H9 (cell line): ENCODE measurements at regions not wholly inside any gene's neighbourhood (a gene's known extent, or its start where the extent isn't known, plus 50 kb on each side); places are given as distances from the start of the nearest gene placed in this dataset.

Experiments
- DNase-seq: peaks from one replicate; pipeline ENCODE4 v3.0.0-alpha.2; 2017
- H2AFZ ChIP-seq: one replicate; pipeline ENCODE4 v1.6.1; 2013; ENCODE audit warnings: mild to moderate bottlenecking, low read length, control low read depth, moderate library complexity
- H2AK5ac ChIP-seq: 2 replicates; pipeline ENCODE4 v1.6.1; 2013; ENCODE audit warnings: low read length, control low read depth, mixed read lengths; ENCODE audit not compliant: insufficient read length
- H2BK120ac ChIP-seq: one replicate; pipeline ENCODE4 v1.6.1; 2013; ENCODE audit warnings: low read depth, mild to moderate bottlenecking, low read length, control low read depth, inconsistent platforms; ENCODE audit not compliant: poor library complexity, severe bottlenecking
- H2BK12ac ChIP-seq: 2 replicates; pipeline ENCODE4 v1.6.1; 2013; ENCODE audit warnings: low read length, control low read depth, mixed read lengths, low read depth; ENCODE audit not compliant: insufficient read length
- H2BK15ac ChIP-seq: 2 replicates; pipeline ENCODE4 v1.6.1; 2013; ENCODE audit warnings: low read depth, low read length, control low read depth
- H2BK20ac ChIP-seq: one replicate; pipeline ENCODE4 v1.6.1; 2013; ENCODE audit warnings: low read depth, mild to moderate bottlenecking, low read length, control low read depth, inconsistent platforms; ENCODE audit not compliant: poor library complexity, severe bottlenecking
- H2BK5ac ChIP-seq: 2 replicates; pipeline ENCODE4 v1.6.1; 2013; ENCODE audit warnings: low read length, control low read depth, mixed read lengths; ENCODE audit not compliant: insufficient read length
- H3K14ac ChIP-seq: 2 replicates; pipeline ENCODE4 v1.6.1; 2013; ENCODE audit warnings: low read length, control low read depth; ENCODE audit not compliant: insufficient read depth
- H3K18ac ChIP-seq: 2 replicates; pipeline ENCODE4 v1.6.1; 2013; ENCODE audit warnings: low read depth, mild to moderate bottlenecking, mixed read lengths, low read length, control low read depth; ENCODE audit not compliant: insufficient read length
- H3K23ac ChIP-seq: 2 replicates; pipeline ENCODE4 v1.6.1; 2013; ENCODE audit warnings: low read length, control low read depth, mixed read lengths, low read depth; ENCODE audit not compliant: insufficient read length
- H3K23me2 ChIP-seq: 2 replicates; pipeline ENCODE4 v1.6.1; 2013; ENCODE audit warnings: low read depth, mild to moderate bottlenecking, mixed read lengths, low read length, control low read depth; ENCODE audit not compliant: insufficient read length, poor library complexity, severe bottlenecking
- H3K27ac ChIP-seq: 2 replicates; pipeline ENCODE4 v1.5.1; 2013; ENCODE audit warnings: low read length, control low read depth, mixed read lengths, low read depth; ENCODE audit not compliant: insufficient read length
- H3K27me3 ChIP-seq: 2 replicates; pipeline ENCODE4 v1.6.1; 2013; ENCODE audit warnings: low read length, control low read depth, inconsistent platforms; ENCODE audit not compliant: insufficient read depth
- H3K4ac ChIP-seq: 2 replicates; pipeline ENCODE4 v1.6.1; 2013; ENCODE audit warnings: low read depth, mild to moderate bottlenecking, control low read depth, inconsistent platforms, low read length, moderate library complexity
- H3K4me1 ChIP-seq: 2 replicates; pipeline ENCODE4 v1.6.1; 2013; ENCODE audit warnings: low read length, control low read depth, inconsistent platforms; ENCODE audit not compliant: insufficient read depth
- H3K4me2 ChIP-seq: 2 replicates; pipeline ENCODE4 v1.6.1; 2013; ENCODE audit warnings: low read length, control low read depth, mixed read lengths; ENCODE audit not compliant: insufficient read length, insufficient read depth
- H3K56ac ChIP-seq: 2 replicates; pipeline ENCODE4 v1.6.1; 2013; ENCODE audit warnings: low read depth, mild to moderate bottlenecking, mixed read lengths, low read length, control low read depth; ENCODE audit not compliant: insufficient read length
- H3K79me1 ChIP-seq: 2 replicates; pipeline ENCODE4 v1.6.1; 2013; ENCODE audit warnings: low read depth, mild to moderate bottlenecking, moderate library complexity, low read length, control low read depth, inconsistent platforms; ENCODE audit not compliant: insufficient read depth, poor library complexity, severe bottlenecking
- H3K79me2 ChIP-seq: 2 replicates; pipeline ENCODE4 v1.6.1; 2013; ENCODE audit warnings: low read length, control low read depth, inconsistent platforms; ENCODE audit not compliant: insufficient read depth
- H3K9ac ChIP-seq: 2 replicates; pipeline ENCODE4 v1.6.1; 2013; ENCODE audit warnings: low read length, control low read depth, mixed read lengths; ENCODE audit not compliant: insufficient read length; ENCODE audit errors: extremely low read depth
- H3K9me3 ChIP-seq: one replicate; pipeline ENCODE4 v1.6.1; 2013; ENCODE audit warnings: low read depth, low read length, inconsistent platforms; ENCODE audit not compliant: control insufficient read depth
- H3T11ph ChIP-seq: one replicate; pipeline ENCODE4 v1.6.1; 2013; ENCODE audit warnings: mild to moderate bottlenecking, low read length, control low read depth, inconsistent platforms
- H4K20me1 ChIP-seq: one replicate; pipeline ENCODE4 v1.6.1; 2013; ENCODE audit not compliant: control insufficient read depth, insufficient read length, insufficient read depth
- H4K5ac ChIP-seq: 2 replicates; pipeline ENCODE4 v1.6.1; 2013; ENCODE audit warnings: low read depth, mild to moderate bottlenecking, mixed read lengths, low read length, control low read depth; ENCODE audit not compliant: insufficient read length
- H4K8ac ChIP-seq: replicated peaks from 2 replicates; pipeline ENCODE4 v1.6.1; 2013; ENCODE audit warnings: low read length, control low read depth, mixed read lengths, low read depth; ENCODE audit not compliant: insufficient read length
- H4K91ac ChIP-seq: 2 replicates; pipeline ENCODE4 v1.6.1; 2013; ENCODE audit warnings: low read depth, mild to moderate bottlenecking, moderate library complexity, mixed read lengths, low read length, control low read depth; ENCODE audit not compliant: insufficient read length
- H3K27ac Mint-ChIP-seq, 3 experiments: 2 replicates in 2 of 3; 3 replicates in 1 of 3; pipeline ENCODE4 v1.8.0; 2020 to 2021; ENCODE audit warnings: mixed read lengths in 3 of 3, mild to moderate bottlenecking in 1 of 3, moderate library complexity in 1 of 3
- H3K27me3 Mint-ChIP-seq: 2 replicates; pipeline ENCODE4 v1.8.0; 2021; ENCODE audit warnings: low read depth, mild to moderate bottlenecking, moderate library complexity, mixed read lengths
- H3K36me3 Mint-ChIP-seq, 3 experiments: 2 replicates in 2 of 3; 3 replicates in 1 of 3; pipeline ENCODE4 v1.8.0; 2020 to 2021; ENCODE audit warnings: low read depth in 3 of 3, mixed read lengths in 3 of 3; ENCODE audit not compliant: insufficient read depth in 1 of 3
- H3K4me1 Mint-ChIP-seq, 2 experiments: 2 replicates each; pipeline ENCODE4 v1.8.0; 2020; ENCODE audit warnings: mixed read lengths in 2 of 2
- H3K4me3 Mint-ChIP-seq, 2 experiments: 2 replicates in 1 of 2; 3 replicates in 1 of 2; pipeline ENCODE4 v1.8.0; 2020 to 2021; ENCODE audit warnings: mild to moderate bottlenecking in 2 of 2, mixed read lengths in 2 of 2, moderate library complexity in 1 of 2
- H3K9me3 Mint-ChIP-seq, 2 experiments: 2 replicates in 1 of 2; 3 replicates in 1 of 2; pipeline ENCODE4 v1.8.0; 2020; ENCODE audit warnings: mild to moderate bottlenecking in 2 of 2, mixed read lengths in 2 of 2, moderate library complexity in 1 of 2
- WGBS: extraction: QIAGEN DNeasy Blood & Tissue Kit; methylation state at CpG from one replicate; pipeline ENCODE4 v1.1.7; 2013; ENCODE audit warnings: missing lambda C conversion rate, low lambda C conversion rate, mixed read lengths; ENCODE audit not compliant: insufficient read length; ENCODE audit errors: extremely low coverage; 5-methylcytosine and 5-hydroxymethylcytosine counted together
- TF ChIP-seq, protein P1 (sequence below): fragments of 200-600 bp; sonication (generic); conservative IDR thresholded peaks from 3 replicates; pipeline ENCODE4 v1.8.0; 2021; ENCODE audit warnings: antibody characterized with exemption, mild to moderate bottlenecking

- Histone ChIP-seq H3T11ph (no peak overlapping the region), H3K14ac (no peak overlapping the region), H3K56ac (no peak overlapping the region), H3K4me2 (no peak overlapping the region), H3K9ac (no peak overlapping the region), H3K9me3 (no peaks in the 10 kb centered on the region), H2BK15ac (no peak overlapping the region), H2AK5ac (no peak overlapping the region), H3K4me1 (no peaks in the 10 kb centered on the region; the same call in 1 of the 2 replicates), H4K91ac (no peak overlapping the region), H3K79me1 (no peaks in the 10 kb centered on the region), H3K79me2 (no peaks in the 10 kb centered on the region), H2AFZ (no peak overlapping the region), H2BK120ac (no peak overlapping the region), H3K18ac (no peak overlapping the region), H4K8ac (no peak overlapping the region), H3K23ac (no peak overlapping the region), H3K4ac (no peak overlapping the region), H2BK20ac (no peak overlapping the region), H2BK12ac (no peak overlapping the region), H3K27me3 (no peaks in the 10 kb centered on the region), H2BK5ac (no peak overlapping the region), H3K23me2 (no peaks in the 10 kb centered on the region), H3K27ac (no peak overlapping the region), H4K5ac (no peak overlapping the region), H4K20me1 (no peaks in the 10 kb centered on the region)
- H3K27me3 Mint-ChIP-seq = no peaks in the 10 kb centered on the region; the same call in 1 of the 2 replicates
- H3K36me3 Mint-ChIP-seq = peaks cover 0 to 2% (median 2%) of the 10 kb centered on the region in 3 experiments; a peak in 2 of 7 replicates
- TF ChIP-seq, protein P1, sequence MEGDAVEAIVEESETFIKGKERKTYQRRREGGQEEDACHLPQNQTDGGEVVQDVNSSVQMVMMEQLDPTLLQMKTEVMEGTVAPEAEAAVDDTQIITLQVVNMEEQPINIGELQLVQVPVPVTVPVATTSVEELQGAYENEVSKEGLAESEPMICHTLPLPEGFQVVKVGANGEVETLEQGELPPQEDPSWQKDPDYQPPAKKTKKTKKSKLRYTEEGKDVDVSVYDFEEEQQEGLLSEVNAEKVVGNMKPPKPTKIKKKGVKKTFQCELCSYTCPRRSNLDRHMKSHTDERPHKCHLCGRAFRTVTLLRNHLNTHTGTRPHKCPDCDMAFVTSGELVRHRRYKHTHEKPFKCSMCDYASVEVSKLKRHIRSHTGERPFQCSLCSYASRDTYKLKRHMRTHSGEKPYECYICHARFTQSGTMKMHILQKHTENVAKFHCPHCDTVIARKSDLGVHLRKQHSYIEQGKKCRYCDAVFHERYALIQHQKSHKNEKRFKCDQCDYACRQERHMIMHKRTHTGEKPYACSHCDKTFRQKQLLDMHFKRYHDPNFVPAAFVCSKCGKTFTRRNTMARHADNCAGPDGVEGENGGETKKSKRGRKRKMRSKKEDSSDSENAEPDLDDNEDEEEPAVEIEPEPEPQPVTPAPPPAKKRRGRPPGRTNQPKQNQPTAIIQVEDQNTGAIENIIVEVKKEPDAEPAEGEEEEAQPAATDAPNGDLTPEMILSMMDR = no peak
- H3K4me1 Mint-ChIP-seq = peaks cover 27% of the 10 kb centered on the region in 2 experiments
- no peak for DNase-seq
- WGBS = no CpG with 5 or more reads among the region's 8 CpGs
- H3K9me3 Mint-ChIP-seq = peaks cover 0 to 3% of the 10 kb centered on the region in 2 experiments; a peak in 1 of 5 replicates
- H3K27ac Mint-ChIP-seq = no peak overlapping the region
- H3K4me3 Mint-ChIP-seq = no peak overlapping the region
Observed at GRCh38 chr11:116332391-116332790, 440.4 kb downstream of the BUD13 start.
